Subcutaneous abdominal adipose tissue (tissue), 5 donors: ENCODE measurements at regions not wholly inside any gene's neighbourhood (a gene's known extent, or its start where the extent isn't known, plus 50 kb on each side); places are given as distances from the start of the nearest gene placed in this dataset.
"Not testable (repeated sequence)": the region's sequence is repeated elsewhere in the genome, so short reads cannot be mapped to it uniquely, and the experiment has no call there.

Source experiments
- H3K27ac ChIP-seq: one replicate; pipeline ENCODE4 v1.7.0; 2013; ENCODE audit warnings: low read depth, mild to moderate bottlenecking, inconsistent platforms, low read length, moderate library complexity
- H3K27me3 ChIP-seq, 5 donors: one replicate each; pipeline ENCODE4 v1.7.0; 2013; ENCODE audit warnings: low read length in 5 of 5, inconsistent platforms in 1 of 5; ENCODE audit not compliant: control insufficient read depth in 5 of 5, insufficient read depth in 4 of 5
- H3K36me3 ChIP-seq, 5 donors: one replicate each; pipeline ENCODE4 v1.7.0; 2013; ENCODE audit warnings: low read length in 5 of 5; ENCODE audit not compliant: control insufficient read depth in 5 of 5, insufficient read depth in 5 of 5
- H3K4me1 ChIP-seq, 5 donors: one replicate each; pipeline ENCODE4 v1.7.0; 2013; ENCODE audit warnings: low read length in 5 of 5, mild to moderate bottlenecking in 3 of 5, moderate library complexity in 1 of 5; ENCODE audit not compliant: control insufficient read depth in 5 of 5, insufficient read depth in 5 of 5
- H3K4me3 ChIP-seq, 5 donors: one replicate each; pipeline ENCODE4 v1.7.0; 2013; ENCODE audit warnings: low read length in 5 of 5, low read depth in 1 of 5
- H3K9ac ChIP-seq, 5 donors: one replicate each; pipeline ENCODE4 v1.7.0; 2013; ENCODE audit warnings: low read length in 5 of 5, mild to moderate bottlenecking in 4 of 5, moderate library complexity in 3 of 5
- H3K9me3 ChIP-seq, 5 donors: one replicate each; pipeline ENCODE4 v1.7.0; 2013; ENCODE audit warnings: low read length in 5 of 5; ENCODE audit not compliant: control insufficient read depth in 5 of 5
- donor health status: healthy.
- donor health status: healthy.
- donor health status: healthy.
- donor health status: healthy.
- donor health status: healthy.

DNA sequence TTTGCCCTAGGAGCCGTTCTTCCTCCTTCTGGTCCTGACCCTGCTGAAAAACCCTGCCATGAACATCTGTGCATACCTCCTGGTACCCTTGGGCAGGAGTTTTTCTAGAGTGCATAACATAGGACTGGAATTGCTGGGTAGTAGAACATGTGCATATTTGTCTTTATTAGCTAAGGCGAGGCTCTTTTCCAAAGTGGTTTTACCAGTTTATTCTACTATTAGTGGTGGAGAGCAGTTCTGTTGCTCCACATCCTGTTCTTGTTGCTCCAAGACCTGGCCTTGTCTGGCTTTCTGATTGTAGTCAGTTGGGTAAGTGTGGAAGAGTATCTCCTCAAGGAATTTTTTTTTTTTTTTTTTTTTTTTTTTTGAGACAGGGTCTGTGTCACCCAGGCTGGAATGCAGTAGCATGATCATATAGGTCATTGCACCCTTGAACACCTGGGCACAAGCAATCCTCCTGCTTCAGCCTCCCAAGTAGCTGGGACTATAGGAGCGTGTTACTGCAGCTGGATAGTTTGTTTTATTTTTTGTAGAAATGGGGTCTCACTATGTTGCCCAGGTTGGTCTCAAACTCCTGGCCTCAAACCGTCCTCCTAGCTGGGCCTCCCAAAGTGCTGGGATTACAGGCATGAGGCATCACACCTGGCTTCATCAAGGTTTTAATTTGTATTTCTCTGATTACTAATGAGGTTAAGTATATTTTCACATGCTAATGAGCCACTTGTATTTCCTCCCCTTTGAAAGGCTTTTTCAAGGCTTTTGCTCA, 85.2 kb downstream of the SPRY4 start:
- no peak overlapping the region for H3K4me3 ChIP-seq
- no peak overlapping the region for H3K27ac ChIP-seq
- no peaks in the 10 kb centered on the region for H3K9me3 ChIP-seq
- peaks cover 0 to 8% (median 0%) of the 10 kb centered on the region in 5 donors for H3K4me1 ChIP-seq
- H3K36me3 ChIP-seq: no peaks in the 10 kb centered on the region
- H3K9ac ChIP-seq: no peak overlapping the region
- H3K27me3 ChIP-seq: no peaks in the 10 kb centered on the region

DNA sequence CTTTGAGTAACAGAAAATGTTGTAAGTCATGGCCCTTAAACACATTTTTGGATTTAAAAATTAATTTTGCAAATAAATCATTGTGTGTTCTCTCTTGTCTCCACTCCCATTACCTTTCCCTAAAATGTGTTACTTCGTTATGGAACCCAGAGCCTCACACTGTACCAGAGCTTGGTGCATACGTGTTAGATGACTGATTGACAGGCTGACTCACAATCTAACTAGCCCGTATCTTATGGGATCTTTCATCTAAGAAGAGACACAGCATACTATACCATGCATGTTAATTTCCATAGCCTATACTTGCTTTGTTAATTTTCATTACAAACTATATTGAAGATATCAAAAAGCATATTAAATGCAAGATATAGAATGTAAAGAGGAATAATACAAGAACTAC, 87.1 kb downstream of the SPRY4 start:
- no peaks in the 10 kb centered on the region for H3K27me3 ChIP-seq
- no peaks in the 10 kb centered on the region for H3K36me3 ChIP-seq
- H3K9ac ChIP-seq: no peak overlapping the region
- H3K27ac ChIP-seq: no peak overlapping the region
- no peak overlapping the region for H3K4me3 ChIP-seq
- H3K9me3 ChIP-seq: no peaks in the 10 kb centered on the region
- H3K4me1 ChIP-seq: peaks cover 0 to 8% (median 0%) of the 10 kb centered on the region in 5 donors

DNA sequence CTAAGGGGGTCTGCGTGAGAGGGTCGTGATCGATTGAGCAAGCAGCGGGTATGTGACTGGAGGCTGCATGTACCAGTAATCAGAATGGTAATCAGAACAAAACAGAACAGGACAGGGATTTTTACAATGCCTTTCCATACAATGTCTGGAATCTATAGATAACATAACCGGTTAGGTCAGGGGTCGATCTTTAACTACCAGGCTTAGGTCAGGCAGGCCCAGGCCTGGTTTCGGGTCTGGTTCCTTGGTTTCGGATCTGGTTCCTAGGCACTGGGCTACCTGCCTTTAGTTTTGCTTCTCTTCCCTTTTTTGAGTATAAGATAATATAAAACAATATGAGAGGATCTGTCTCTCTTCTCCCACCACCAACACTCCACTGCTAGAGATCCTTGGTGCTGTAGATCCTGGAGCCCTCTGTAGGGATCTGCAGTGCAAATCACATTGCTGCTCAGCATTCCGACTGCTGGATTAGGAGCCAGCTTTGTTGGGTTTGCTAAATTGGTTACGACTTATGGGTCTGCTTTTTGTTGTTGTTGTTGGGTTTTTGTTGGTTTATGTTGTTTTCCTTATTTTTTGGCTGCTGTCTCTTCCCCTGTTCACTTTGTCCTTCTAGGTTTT, 88.0 kb downstream of the SPRY4 start:
- not testable (repeated sequence) for H3K4me3 ChIP-seq, H3K36me3 ChIP-seq, H3K9me3 ChIP-seq, H3K27me3 ChIP-seq, H3K9ac ChIP-seq, H3K27ac ChIP-seq, H3K4me1 ChIP-seq

GRCh38 chr5:142235870-142236672, 88.8 kb downstream of the SPRY4 start:
- H3K9ac ChIP-seq: no peak overlapping the region
- H3K4me1 ChIP-seq: peaks cover 0 to 8% (median 0%) of the 10 kb centered on the region in 5 donors
- no peaks in the 10 kb centered on the region for H3K9me3 ChIP-seq
- no peaks in the 10 kb centered on the region for H3K36me3 ChIP-seq
- H3K27me3 ChIP-seq: no peaks in the 10 kb centered on the region
- H3K27ac ChIP-seq: no peak overlapping the region
- no peak overlapping the region for H3K4me3 ChIP-seq

- no peak overlapping the region for H3K4me3 ChIP-seq
- peaks cover 0 to 8% (median 0%) of the 10 kb centered on the region in 5 donors for H3K4me1 ChIP-seq
- no peak overlapping the region for H3K27ac ChIP-seq
- H3K9ac ChIP-seq: no peak overlapping the region
- no peaks in the 10 kb centered on the region for H3K27me3 ChIP-seq
- H3K36me3 ChIP-seq: no peaks in the 10 kb centered on the region
- H3K9me3 ChIP-seq: no peaks in the 10 kb centered on the region
Measured at GRCh38 chr5:142235050-142235797, 89.6 kb downstream of the SPRY4 start.

- Histone ChIP-seq H3K4me3 (no peak overlapping the region), H3K9me3 (no peaks in the 10 kb centered on the region), H3K36me3 (no peaks in the 10 kb centered on the region), H3K9ac (no peak overlapping the region), H3K4me1 (peaks cover 0 to 8% (median 0%) of the 10 kb centered on the region in 5 donors), H3K27ac (no peak overlapping the region), H3K27me3 (no peaks in the 10 kb centered on the region)
Measured at GRCh38 chr5:142233083-142234032, 91.5 kb downstream of the SPRY4 start.

DNA sequence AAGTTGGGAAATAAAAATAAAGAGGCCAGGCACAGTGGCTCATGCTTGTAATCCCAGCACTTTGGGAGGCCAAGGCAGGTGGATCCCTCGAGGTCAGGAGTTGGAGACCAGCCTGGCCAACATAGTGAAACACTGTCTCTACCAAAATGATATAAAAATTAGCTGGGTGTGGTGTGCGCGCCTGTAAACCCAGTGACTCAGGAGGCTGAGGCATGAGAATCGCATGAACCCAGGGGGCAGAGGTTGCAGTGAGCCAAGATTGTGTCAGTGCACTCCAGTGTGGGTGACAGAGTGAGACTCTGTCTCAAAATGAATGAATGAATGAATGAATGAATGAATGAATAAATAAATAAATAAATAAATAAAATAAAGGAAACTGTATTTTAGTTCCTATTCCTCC, 93.9 kb downstream of the SPRY4 start:
- H3K9ac ChIP-seq: not testable (repeated sequence)

DNA sequence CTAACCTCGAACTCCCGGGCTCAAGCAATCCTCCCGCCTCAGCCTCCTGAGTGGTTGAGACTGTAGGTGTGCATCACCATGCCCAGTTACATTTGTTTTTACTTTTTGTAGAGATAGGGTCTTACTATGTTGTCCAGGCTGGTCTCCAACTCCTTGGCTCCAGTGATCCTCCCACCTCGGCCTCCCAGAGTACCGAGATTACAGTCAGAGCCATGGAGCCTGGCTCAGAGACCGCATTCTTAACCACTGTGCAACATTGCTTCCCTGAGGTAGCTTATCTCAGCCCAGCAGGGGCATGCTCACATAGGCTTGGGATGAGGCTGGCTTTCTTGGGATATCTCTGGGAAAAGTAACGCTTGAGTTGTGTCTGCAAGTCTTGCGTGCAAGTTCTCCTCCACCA, 99.7 kb downstream of the SPRY4 start:
- Histone ChIP-seq H3K9ac (no peak overlapping the region), H3K27me3 (no peaks in the 10 kb centered on the region), H3K36me3 (no peaks in the 10 kb centered on the region), H3K4me3 (no peak overlapping the region), H3K4me1 (peaks cover 0 to 23% (median 0%) of the 10 kb centered on the region in 5 donors), H3K27ac (no peak overlapping the region), H3K9me3 (no peaks in the 10 kb centered on the region)

More for the DNA sequence above, 93.9 kb downstream of the SPRY4 start:
- H3K4me1 ChIP-seq, H3K27me3 ChIP-seq, H3K4me3 ChIP-seq, H3K9me3 ChIP-seq, H3K36me3 ChIP-seq, H3K27ac ChIP-seq: not testable (repeated sequence)
